Retinal pigment epithelial cell (primary cell): ENCODE measurements at regions not wholly inside any gene's neighbourhood (a gene's known extent, or its start where the extent isn't known, plus 50 kb on each side); places are given as distances from the start of the nearest gene placed in this dataset.

Experiments used
- DNase-seq: peaks from one replicate; pipeline ENCODE4 v3.0.0-alpha.2; 2010; ENCODE audit warnings: low read depth
- H3K4me3 ChIP-seq: 2 replicates; pipeline ENCODE4 v1.5.1; 2011; ENCODE audit warnings: mild to moderate bottlenecking, low read length, control low read depth, moderate library complexity
- CTCF ChIP-seq: conservative IDR thresholded peaks from 2 replicates; pipeline ENCODE4 v1.5.1; 2011; ENCODE audit warnings: low read depth, low read length, control low read depth, inconsistent platforms

- peak; percentile 82 for TF ChIP-seq CTCF
- no peak for DNase-seq
- H3K4me3 ChIP-seq: no peak overlapping the region
Observed at GRCh38 chr12:91811481-91812287, 334.0 kb downstream of the BTG1 start.

- no peak for DNase-seq
- no peak for TF ChIP-seq CTCF
- H3K4me3 ChIP-seq: no peak overlapping the region
Observed at GRCh38 chr12:91810531-91811451, 334.9 kb downstream of the BTG1 start.

- H3K4me3 ChIP-seq: no peak overlapping the region
- DNase-seq: no peak
- no peak for TF ChIP-seq CTCF
Observed at GRCh38 chr12:91810077-91810476, 335.6 kb downstream of the BTG1 start.

- no peak for TF ChIP-seq CTCF
- no peak for DNase-seq
Observed at GRCh38 chr12:91805031-91805430, 340.6 kb downstream of the BTG1 start.

GRCh38 chr12:91804533-91804932 is 341.1 kb downstream of the BTG1 start:
- TF ChIP-seq CTCF: no peak
- no peak overlapping the region for H3K4me3 ChIP-seq
- DNase-seq: no peak

More at GRCh38 chr12:91805031-91805430, 340.6 kb downstream of the BTG1 start:
- H3K4me3 ChIP-seq: no peak overlapping the region

GRCh38 chr12:91801048-91801447 is 344.6 kb downstream of the BTG1 start:
- no peak overlapping the region for H3K4me3 ChIP-seq
- TF ChIP-seq CTCF: no peak
- DNase-seq: no peak
